CD8-positive, alpha-beta memory T cell (primary cell): ENCODE measurements at regions not wholly inside any gene's neighbourhood (a gene's known extent, or its start where the extent isn't known, plus 50 kb on each side); places are given as distances from the start of the nearest gene placed in this dataset.

Source experiments
- CTCF ChIA-PET: fragments of 350-600 bp; sonication (Branson Sonifier 250); formaldehyde crosslinking; loops from one replicate; lab custom pipeline; 2021; ENCODE audit warnings: antibody characterized with exemption; lab: Charles Lee
- POLR2A ChIA-PET: fragments of 350-600 bp; sonication (Branson Sonifier 250); formaldehyde crosslinking; loops from one replicate; lab custom pipeline; 2021; ENCODE audit warnings: antibody characterized with exemption; lab: Charles Lee
- DNase-seq, 5 donors: peaks; one replicate each; pipeline versions ENCODE4 v3.0.0 to v3.0.0-alpha.2; 2020 to 2022; ENCODE audit warnings: mixed read lengths in 1 of 5
- H3K27ac ChIP-seq: one replicate; pipeline ENCODE4 v1.7.0; 2013; ENCODE audit warnings: low read depth, mild to moderate bottlenecking, low read length, moderate library complexity
- H3K27me3 ChIP-seq: 2 replicates; pipeline ENCODE4 v1.7.0; 2013; ENCODE audit warnings: low read length, mild to moderate bottlenecking; ENCODE audit not compliant: insufficient read depth, poor library complexity, severe bottlenecking
- H3K36me3 ChIP-seq: 2 replicates; pipeline ENCODE4 v1.7.0; 2013; ENCODE audit warnings: mild to moderate bottlenecking, low read length, moderate library complexity; ENCODE audit not compliant: insufficient read depth
- H3K4me1 ChIP-seq: 2 replicates; pipeline ENCODE4 v1.7.0; 2013; ENCODE audit warnings: mild to moderate bottlenecking, low read length, moderate library complexity; ENCODE audit not compliant: insufficient read depth
- H3K4me3 ChIP-seq: 2 replicates; pipeline ENCODE4 v1.7.0; 2013; ENCODE audit warnings: mild to moderate bottlenecking, low read length
- H3K9me3 ChIP-seq: 2 replicates; pipeline ENCODE4 v1.7.0; 2013; ENCODE audit warnings: mild to moderate bottlenecking, low read length
- H3K27ac Mint-ChIP-seq, 8 donors: one replicate each; pipeline ENCODE4 v1.8.0; 2020 to 2021; ENCODE audit warnings: mixed read lengths in 8 of 8, mild to moderate bottlenecking in 6 of 8, inconsistent platforms in 3 of 8, moderate library complexity in 3 of 8
- H3K27me3 Mint-ChIP-seq, 2 donors: one replicate each; pipeline ENCODE4 v1.8.0; 2020 to 2021; ENCODE audit warnings: mixed read lengths in 2 of 2, mild to moderate bottlenecking in 1 of 2, moderate library complexity in 1 of 2
- H3K36me3 Mint-ChIP-seq, 3 donors: one replicate each; pipeline ENCODE4 v1.8.0; 2020 to 2021; ENCODE audit warnings: mixed read lengths in 3 of 3, inconsistent platforms in 1 of 3, mild to moderate bottlenecking in 1 of 3
- H3K4me1 Mint-ChIP-seq, 3 donors: one replicate each; pipeline ENCODE4 v1.8.0; 2020 to 2021; ENCODE audit warnings: mixed read lengths in 3 of 3, inconsistent platforms in 1 of 3, mild to moderate bottlenecking in 1 of 3
- H3K4me3 Mint-ChIP-seq, 7 donors: one replicate each; pipeline ENCODE4 v1.8.0; 2020 to 2021; ENCODE audit warnings: mixed read lengths in 7 of 7, mild to moderate bottlenecking in 6 of 7, moderate library complexity in 4 of 7, inconsistent platforms in 2 of 7
- H3K9me3 Mint-ChIP-seq, 5 donors: one replicate each; pipeline ENCODE4 v1.8.0; 2020 to 2022; ENCODE audit warnings: mixed read lengths in 5 of 5, mild to moderate bottlenecking in 3 of 5, moderate library complexity in 2 of 5, inconsistent platforms in 1 of 5

DNA sequence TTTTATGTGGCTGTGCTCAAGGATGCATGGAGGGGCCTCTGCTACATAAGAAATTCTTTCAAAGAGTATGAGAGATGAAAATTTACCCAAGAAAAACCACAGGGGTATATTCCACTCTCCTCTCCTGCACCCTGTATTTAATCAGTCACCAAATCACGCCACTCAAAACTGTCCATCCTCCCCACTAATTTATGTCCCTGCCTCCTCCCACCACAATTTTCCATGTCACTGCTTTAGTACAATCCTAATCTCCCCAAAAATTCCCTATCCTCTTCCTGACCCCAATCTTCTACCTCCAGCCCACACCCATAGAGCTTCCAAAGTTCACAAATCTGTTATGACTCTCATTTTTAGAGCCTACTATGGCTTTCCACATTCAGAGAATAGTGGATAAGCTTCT is 125.2 kb upstream of the CDH6 start:
- Histone ChIP-seq H3K9me3 (no peaks in the 10 kb centered on the region), H3K27ac (no peak overlapping the region), H3K36me3 (no peaks in the 10 kb centered on the region), H3K4me1 (no peaks in the 10 kb centered on the region), H3K4me3 (no peak overlapping the region), H3K27me3 (no peaks in the 10 kb centered on the region)
- no peaks in the 10 kb centered on the region for H3K27me3 Mint-ChIP-seq
- ChIA-PET CTCF (no interaction called here), POLR2A (no interaction called here)
- no peak overlapping the region for H3K4me3 Mint-ChIP-seq
- H3K9me3 Mint-ChIP-seq: peaks cover 2 to 24% (median 4%) of the 10 kb centered on the region in 5 donors
- no peaks in the 10 kb centered on the region for H3K36me3 Mint-ChIP-seq
- no peaks in the 10 kb centered on the region for H3K4me1 Mint-ChIP-seq
- DNase-seq: no peak
- H3K27ac Mint-ChIP-seq: no peak overlapping the region

GRCh38 chr5:31066655-31067328 is 126.7 kb upstream of the CDH6 start:
- Mint-ChIP-seq H3K4me3 (no peak overlapping the region), H3K27ac (no peak overlapping the region), H3K9me3 (peaks cover 0 to 23% (median 4%) of the 10 kb centered on the region in 5 donors), H3K4me1 (no peaks in the 10 kb centered on the region), H3K36me3 (no peaks in the 10 kb centered on the region), H3K27me3 (no peaks in the 10 kb centered on the region)
- ChIA-PET POLR2A (no interaction called here), CTCF (no interaction called here)
- DNase-seq: no peak
- Histone ChIP-seq H3K4me3 (no peak overlapping the region), H3K9me3 (no peaks in the 10 kb centered on the region), H3K27ac (no peak overlapping the region), H3K36me3 (no peaks in the 10 kb centered on the region), H3K4me1 (no peaks in the 10 kb centered on the region), H3K27me3 (no peaks in the 10 kb centered on the region)

GRCh38 chr5:31064215-31064614 is 129.3 kb upstream of the CDH6 start:
- Mint-ChIP-seq H3K9me3 (peaks cover 0 to 18% (median 4%) of the 10 kb centered on the region in 5 donors), H3K27ac (no peak overlapping the region), H3K36me3 (no peaks in the 10 kb centered on the region), H3K4me1 (no peaks in the 10 kb centered on the region), H3K27me3 (no peaks in the 10 kb centered on the region), H3K4me3 (no peak overlapping the region)
- Histone ChIP-seq H3K9me3 (no peaks in the 10 kb centered on the region), H3K27ac (no peak overlapping the region), H3K36me3 (no peaks in the 10 kb centered on the region), H3K4me3 (no peak overlapping the region), H3K27me3 (no peaks in the 10 kb centered on the region), H3K4me1 (no peaks in the 10 kb centered on the region)
- ChIA-PET POLR2A (no interaction called here), CTCF (no interaction called here)
- no peak for DNase-seq

DNA sequence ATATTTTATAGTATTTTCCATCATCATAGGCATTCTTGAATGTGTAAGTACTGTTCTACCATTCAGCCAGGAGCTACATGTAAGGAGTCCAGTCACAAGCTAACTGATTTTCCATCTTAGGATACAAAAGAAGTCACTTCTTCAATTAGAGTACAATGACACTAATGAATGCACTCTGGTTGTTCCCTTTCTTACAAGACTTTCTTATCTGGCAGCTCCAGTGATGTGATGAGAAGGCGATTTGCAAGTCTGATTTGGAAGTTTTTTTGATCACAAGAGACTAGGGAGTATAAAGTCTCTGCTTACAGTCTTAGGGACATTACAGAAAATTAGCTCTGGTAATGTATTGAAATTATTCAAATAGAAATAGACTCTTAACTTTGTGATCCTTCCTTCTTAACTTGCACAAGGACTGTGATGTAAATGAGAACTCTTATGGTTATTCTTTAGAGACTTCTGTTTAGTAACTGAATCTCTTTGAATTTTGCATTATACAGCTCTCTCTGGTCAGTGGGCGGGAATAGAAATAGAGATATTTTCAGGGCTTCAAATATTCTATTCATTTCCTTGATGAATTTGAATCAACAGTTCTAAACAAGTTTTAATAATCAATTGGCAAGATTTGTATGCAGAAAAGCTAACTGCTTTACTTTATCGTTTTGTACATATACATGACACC is 130.4 kb upstream of the CDH6 start:
- H3K9me3 ChIP-seq: no peaks in the 10 kb centered on the region
- no peaks in the 10 kb centered on the region for H3K36me3 ChIP-seq
- ChIA-PET POLR2A (no interaction called here), CTCF (no interaction called here)
- DNase-seq: no peak
- H3K36me3 Mint-ChIP-seq: no peaks in the 10 kb centered on the region
- no peak overlapping the region for H3K4me3 ChIP-seq
- H3K27me3 ChIP-seq: no peaks in the 10 kb centered on the region
- no peaks in the 10 kb centered on the region for H3K27me3 Mint-ChIP-seq
- H3K27ac ChIP-seq: no peak overlapping the region
- no peaks in the 10 kb centered on the region for H3K4me1 ChIP-seq
- H3K9me3 Mint-ChIP-seq: peaks cover 0 to 17% (median 0%) of the 10 kb centered on the region in 5 donors
- no peaks in the 10 kb centered on the region for H3K4me1 Mint-ChIP-seq
- H3K27ac Mint-ChIP-seq: no peak overlapping the region
- H3K4me3 Mint-ChIP-seq: no peak overlapping the region

GRCh38 chr5:31059889-31060288 is 133.6 kb upstream of the CDH6 start:
- no peaks in the 10 kb centered on the region for H3K9me3 ChIP-seq
- Mint-ChIP-seq H3K9me3 (peaks cover 0 to 13% (median 4%) of the 10 kb centered on the region in 5 donors), H3K27ac (no peak overlapping the region), H3K4me3 (no peak overlapping the region), H3K27me3 (no peaks in the 10 kb centered on the region), H3K36me3 (no peaks in the 10 kb centered on the region), H3K4me1 (no peaks in the 10 kb centered on the region)
- ChIA-PET CTCF (no interaction called here), POLR2A (no interaction called here)
- no peak overlapping the region for H3K4me3 ChIP-seq
- DNase-seq: no peak
- H3K27ac ChIP-seq: no peak overlapping the region
- no peaks in the 10 kb centered on the region for H3K36me3 ChIP-seq
- H3K4me1 ChIP-seq: no peaks in the 10 kb centered on the region
- H3K27me3 ChIP-seq: no peaks in the 10 kb centered on the region

DNA sequence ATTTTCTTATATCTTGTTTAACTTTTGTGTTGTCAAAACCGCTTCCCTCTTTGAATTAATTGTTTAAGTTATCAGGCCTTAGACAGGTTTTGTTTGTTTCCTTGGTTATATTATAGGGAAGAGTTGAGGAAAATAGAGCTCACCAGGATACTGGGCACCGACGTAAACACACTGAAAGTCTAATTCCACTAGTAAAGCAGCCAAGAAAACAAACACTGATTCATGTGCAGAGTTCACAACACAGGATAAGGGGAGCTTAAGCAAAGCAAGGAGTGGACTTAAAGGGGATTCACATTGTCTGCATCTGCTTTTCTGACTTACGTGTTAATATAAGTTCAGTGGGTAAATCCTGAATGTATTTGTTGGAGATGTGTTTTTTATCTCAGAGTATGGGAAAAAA is 139.0 kb upstream of the CDH6 start:
- DNase-seq: no peak
- Histone ChIP-seq H3K27ac (no peak overlapping the region), H3K36me3 (no peaks in the 10 kb centered on the region), H3K9me3 (no peaks in the 10 kb centered on the region), H3K27me3 (no peaks in the 10 kb centered on the region), H3K4me1 (no peaks in the 10 kb centered on the region), H3K4me3 (no peak overlapping the region)
- no peak overlapping the region for H3K27ac Mint-ChIP-seq
- ChIA-PET POLR2A (no interaction called here), CTCF (no interaction called here)
- no peaks in the 10 kb centered on the region for H3K36me3 Mint-ChIP-seq
- no peaks in the 10 kb centered on the region for H3K4me1 Mint-ChIP-seq
- H3K4me3 Mint-ChIP-seq: no peak overlapping the region
- no peaks in the 10 kb centered on the region for H3K27me3 Mint-ChIP-seq
- peaks cover 0 to 14% (median 6%) of the 10 kb centered on the region in 5 donors for H3K9me3 Mint-ChIP-seq

- Histone ChIP-seq H3K9me3 (no peaks in the 10 kb centered on the region), H3K4me3 (no peak overlapping the region), H3K36me3 (no peaks in the 10 kb centered on the region), H3K27ac (no peak overlapping the region), H3K27me3 (no peaks in the 10 kb centered on the region), H3K4me1 (no peaks in the 10 kb centered on the region)
- no peak for DNase-seq
- Mint-ChIP-seq H3K4me3 (no peak overlapping the region), H3K27ac (no peak overlapping the region), H3K4me1 (no peaks in the 10 kb centered on the region), H3K27me3 (no peaks in the 10 kb centered on the region), H3K9me3 (peaks cover 0 to 12% (median 8%) of the 10 kb centered on the region in 5 donors), H3K36me3 (no peaks in the 10 kb centered on the region)
- ChIA-PET POLR2A (no interaction called here), CTCF (no interaction called here)
These were observed 140.4 kb upstream of the CDH6 start for GRCh38 chr5:31052937-31053658.

DNA sequence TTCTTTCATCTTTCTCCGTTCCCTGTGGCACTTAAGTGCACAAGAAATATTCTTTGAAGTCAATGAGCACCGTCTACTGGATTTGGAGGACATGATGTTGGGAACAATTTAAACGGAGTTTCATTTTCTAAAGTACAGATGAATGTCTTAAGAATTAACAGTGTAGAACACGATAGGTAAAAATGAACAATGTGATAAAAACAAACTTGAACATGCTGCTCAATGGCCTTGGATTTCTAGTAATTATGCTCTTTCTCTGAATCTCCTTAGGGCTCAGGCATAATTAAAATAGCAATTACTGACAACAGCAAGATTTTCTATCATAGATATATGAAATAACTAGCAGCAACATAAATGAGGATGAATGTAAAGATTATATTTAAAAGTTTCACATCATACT is 142.2 kb upstream of the CDH6 start:
- no peak overlapping the region for H3K4me3 ChIP-seq
- no peaks in the 10 kb centered on the region for H3K4me1 ChIP-seq
- ChIA-PET POLR2A (no interaction called here), CTCF (no interaction called here)
- H3K27me3 ChIP-seq: no peaks in the 10 kb centered on the region
- H3K27me3 Mint-ChIP-seq: no peaks in the 10 kb centered on the region
- H3K27ac ChIP-seq: no peak overlapping the region
- no peaks in the 10 kb centered on the region for H3K36me3 ChIP-seq
- no peaks in the 10 kb centered on the region for H3K9me3 ChIP-seq
- no peak overlapping the region for H3K4me3 Mint-ChIP-seq
- H3K4me1 Mint-ChIP-seq: no peaks in the 10 kb centered on the region
- H3K36me3 Mint-ChIP-seq: no peaks in the 10 kb centered on the region
- no peak for DNase-seq
- peaks cover 0 to 12% (median 8%) of the 10 kb centered on the region in 5 donors for H3K9me3 Mint-ChIP-seq
- H3K27ac Mint-ChIP-seq: no peak overlapping the region
